IMR-90 (cell line): ENCODE measurements at regions not wholly inside any gene's neighbourhood (a gene's known extent, or its start where the extent isn't known, plus 50 kb on each side); places are given as distances from the start of the nearest gene placed in this dataset.

Experiments used
- ATAC-seq: fragments of 200-7000 bp; cut with Tn5 transposase; 2 replicates; pipeline ENCODE4 v1.9.1; 2020; ENCODE audit warnings: low read depth, mild to moderate bottlenecking, moderate library complexity
- BruUV-seq: library from RNA; stranded (reverse); fragments of 400-500 nt; replicated peaks from 2 replicates; lab custom pipeline; 2021; lab: Mats Ljungman, UMichigan
- CTCF ChIA-PET: fragments of 300-600 bp; formaldehyde crosslinking; extraction: SDS; loops from one replicate; lab custom pipeline; 2021; ENCODE audit warnings: antibody characterized with exemption; lab: Yijun Ruan, JAX
- POLR2A ChIA-PET: fragments of 300-600 bp; sonication (Branson Sonifier 250); formaldehyde crosslinking; loops from one replicate; lab custom pipeline; 2022; ENCODE audit warnings: antibody characterized with exemption; ENCODE audit not compliant: unreplicated experiment; lab: Charles Lee
- DNase-seq: peaks from one replicate; pipeline ENCODE4 v3.0.0; 2013
- H2AFZ ChIP-seq: replicated peaks from 2 replicates; pipeline ENCODE3; 2013; ENCODE audit warnings: low read length, mild to moderate bottlenecking; ENCODE audit not compliant: poor library complexity
- H2AK5ac ChIP-seq: 2 replicates; pipeline ENCODE4 v1.6.1; 2013; ENCODE audit warnings: low read depth, low read length, inconsistent platforms
- H2AK9ac ChIP-seq: replicated peaks from 2 replicates; pipeline ENCODE3; 2013; ENCODE audit warnings: mild to moderate bottlenecking, low read depth, low read length, moderate library complexity; ENCODE audit not compliant: poor library complexity
- H2BK120ac ChIP-seq: 2 replicates; pipeline ENCODE4 v1.6.1; 2013; ENCODE audit warnings: low read depth, low read length, inconsistent platforms
- H2BK15ac ChIP-seq: 3 replicates; pipeline ENCODE4 v1.6.1; 2013; ENCODE audit warnings: low read depth, low read length, inconsistent platforms
- H2BK20ac ChIP-seq: 2 replicates; pipeline ENCODE4 v1.6.1; 2013; ENCODE audit warnings: low read depth, mild to moderate bottlenecking, inconsistent platforms, low read length, moderate library complexity
- H2BK5ac ChIP-seq: 2 replicates; pipeline ENCODE4 v1.6.1; 2013; ENCODE audit warnings: mild to moderate bottlenecking, low read depth, low read length, inconsistent platforms; ENCODE audit not compliant: poor library complexity, severe bottlenecking
- H3K14ac ChIP-seq: replicated peaks from 2 replicates; pipeline ENCODE4 v1.6.1; 2013; ENCODE audit warnings: low read depth, low read length, inconsistent platforms
- H3K18ac ChIP-seq: 2 replicates; pipeline ENCODE4 v1.6.1; 2013; ENCODE audit warnings: low read depth, low read length, control low read depth
- H3K23ac ChIP-seq: 2 replicates; pipeline ENCODE4 v1.6.1; 2013; ENCODE audit warnings: low read depth, low read length, inconsistent platforms
- H3K27ac ChIP-seq: 2 replicates; pipeline ENCODE4 v1.5.1; 2013; ENCODE audit warnings: mild to moderate bottlenecking, control low read depth, low read length; ENCODE audit not compliant: insufficient read depth
- H3K27me3 ChIP-seq: 2 replicates; pipeline ENCODE4 v1.6.1; 2013; ENCODE audit warnings: low read length; ENCODE audit not compliant: control insufficient read depth, insufficient read depth
- H3K36me3 ChIP-seq: 2 replicates; pipeline ENCODE4 v1.6.1; 2013; ENCODE audit warnings: low read length, mixed read lengths; ENCODE audit not compliant: control insufficient read depth, insufficient read depth
- H3K4ac ChIP-seq: 2 replicates; pipeline ENCODE4 v1.6.1; 2013; ENCODE audit warnings: low read depth, low read length, inconsistent platforms
- H3K4me1 ChIP-seq: 2 replicates; pipeline ENCODE4 v1.6.1; 2013; ENCODE audit warnings: low read length, mixed read lengths; ENCODE audit not compliant: control insufficient read depth, insufficient read depth
- H3K4me2 ChIP-seq: 2 replicates; pipeline ENCODE4 v1.6.1; 2013; ENCODE audit warnings: low read depth, mild to moderate bottlenecking, control low read depth, low read length, moderate library complexity
- H3K4me3 ChIP-seq: 2 replicates; pipeline ENCODE4 v1.5.1; 2013; ENCODE audit warnings: low read depth, mild to moderate bottlenecking, control low read depth, low read length, moderate library complexity; ENCODE audit not compliant: insufficient read depth
- H3K56ac ChIP-seq: 2 replicates; pipeline ENCODE4 v1.6.1; 2013; ENCODE audit warnings: low read length, inconsistent platforms; ENCODE audit not compliant: insufficient read depth; ENCODE audit errors: extremely low read depth
- H3K79me1 ChIP-seq, 2 experiments: 2 replicates each; pipeline ENCODE4 v1.6.1; 2013; ENCODE audit warnings: low read length in 2 of 2, inconsistent platforms in 1 of 2, low read depth in 1 of 2
- H3K9ac ChIP-seq: 2 replicates; pipeline ENCODE4 v1.6.1; 2013; ENCODE audit warnings: low read depth, low read length, control low read depth
- H3K9me1 ChIP-seq: 2 replicates; pipeline ENCODE4 v1.6.1; 2013; ENCODE audit warnings: low read length, inconsistent platforms; ENCODE audit not compliant: insufficient read depth
- H3K9me3 ChIP-seq: 2 replicates; pipeline ENCODE4 v1.6.1; 2013; ENCODE audit warnings: low read length; ENCODE audit not compliant: control insufficient read depth, insufficient read depth
- H4K20me1 ChIP-seq: 2 replicates; pipeline ENCODE4 v1.6.1; 2013; ENCODE audit warnings: low read length, inconsistent platforms; ENCODE audit not compliant: insufficient read depth
- H4K5ac ChIP-seq: 2 replicates; pipeline ENCODE4 v1.6.1; 2013; ENCODE audit warnings: mild to moderate bottlenecking, low read depth, low read length, control low read depth
- H4K8ac ChIP-seq, 2 experiments: 2 replicates each; pipeline ENCODE4 v1.6.1; 2013; ENCODE audit warnings: low read depth in 2 of 2, low read length in 2 of 2, control low read depth in 1 of 2, inconsistent platforms in 1 of 2
- H4K91ac ChIP-seq: 2 replicates; pipeline ENCODE4 v1.6.1; 2013; ENCODE audit warnings: low read depth, low read length, inconsistent platforms; ENCODE audit not compliant: insufficient read depth
- CEBPB ChIP-seq: IDR thresholded peaks from 2 replicates; pipeline ENCODE4 v1.6.1; 2012; ENCODE audit warnings: low read depth, low read length, improper control_type of control experiment
- MXI1 ChIP-seq: IDR thresholded peaks from 2 replicates; pipeline ENCODE4 v1.6.1; 2012; ENCODE audit warnings: low read depth, mild to moderate bottlenecking, low read length, moderate library complexity, borderline replicate concordance
- RAD21 ChIP-seq: IDR thresholded peaks from 2 replicates; pipeline ENCODE4 v1.6.1; 2012; ENCODE audit warnings: low read length, improper control_type of control experiment
- WGBS, 2 experiments: methylation state at CpG; one replicate each; pipeline versions ENCODE4 v1.1.5 to v1.1.7; 2013; ENCODE audit warnings: missing lambda C conversion rate in 2 of 2; ENCODE audit not compliant: insufficient read length in 1 of 2; ENCODE audit errors: extremely low coverage in 2 of 2; 5-methylcytosine and 5-hydroxymethylcytosine counted together
- dilution Hi-C: fragments of 300-500 bp; cut with HindIII; formaldehyde crosslinking; loops from one replicate; pipeline ENCODE4 v1.14.3; 2018; ENCODE audit warnings: low sequenced_read_pairs; ENCODE audit not compliant: unreplicated experiment
- in situ Hi-C: fragments of 300-500 bp; cut with MboI; formaldehyde crosslinking; loops from 3 replicates; pipeline ENCODE4 v1.14.3; 2019; ENCODE audit warnings: low sequenced_read_pairs, inconsistent platforms, mixed read lengths
- intact Hi-C: fragments of 100-400 bp; cut with micrococcal nuclease; formaldehyde crosslinking; loops from 2 replicates; pipeline ENCODE4 v1.10.0; 2022

GRCh38 chrX:117707948-117708743 lies 408.5 kb downstream of the KLHL13 start:
- H2BK120ac ChIP-seq, result no peak overlapping the region
- H3K79me1 ChIP-seq, result no peaks in the 10 kb centered on the region
- no peak overlapping the region for H2AFZ ChIP-seq
- no peak overlapping the region for H2BK20ac ChIP-seq
- BruUV-seq, result no TSS peak
- H3K36me3 ChIP-seq, result no peaks in the 10 kb centered on the region
- no peak overlapping the region for H2BK5ac ChIP-seq
- no peak overlapping the region for H3K27ac ChIP-seq
- no peaks in the 10 kb centered on the region for H3K9me1 ChIP-seq
- in situ Hi-C loops, result no loop called here
- no peak overlapping the region for H3K4me2 ChIP-seq
- no peak overlapping the region for H3K56ac ChIP-seq
- H2AK9ac ChIP-seq, result no peak overlapping the region
- dilution Hi-C loops, result no loop called here
- H3K9me3 ChIP-seq, result no peaks in the 10 kb centered on the region
- POLR2A ChIA-PET, result no interaction called here
- H3K4ac ChIP-seq, result no peak overlapping the region
- CTCF ChIA-PET, result no interaction called here
- H3K9ac ChIP-seq, result no peak overlapping the region
- intact Hi-C loops, result no loop called here
- no peak overlapping the region for H3K14ac ChIP-seq
- no peak overlapping the region for H3K23ac ChIP-seq
- no peaks in the 10 kb centered on the region for H4K20me1 ChIP-seq
- no peak overlapping the region for H4K91ac ChIP-seq
- H4K8ac ChIP-seq, result no peak overlapping the region
- H3K18ac ChIP-seq, result no peak overlapping the region
- WGBS, 2 experiments, result no CpG with 5 or more reads among the region's 8 CpGs
- ATAC-seq, result no peak
- H2BK15ac ChIP-seq, result no peak overlapping the region
- H2AK5ac ChIP-seq, result no peak overlapping the region
- H3K27me3 ChIP-seq, result no peaks in the 10 kb centered on the region
- H4K5ac ChIP-seq, result no peak overlapping the region
- H3K4me1 ChIP-seq, result no peaks in the 10 kb centered on the region
- DNase-seq, result no peak
- no peak for TF ChIP-seq RAD21
- TF ChIP-seq MXI1, result no peak
- TF ChIP-seq CEBPB, result no peak
- no peak overlapping the region for H3K4me3 ChIP-seq
